ENCODE measurements at regions not wholly inside any gene's neighbourhood (a gene's known extent, or its start where the extent isn't known, plus 50 kb on each side); places are given as distances from the start of the nearest gene placed in this dataset.

GRCh38 chr3:177569875-177570657 is 372.8 kb upstream of the TBL1XR1 start:
- Histone ChIP-seq H3K4me2 (ENCODE audit: low read length) (no peak overlapping the region), H3K9me2 (ENCODE audit: insufficient read depth, low read length) (no peaks in the 10 kb centered on the region), H3F3A (ENCODE audit: insufficient read depth, low read length, poor library complexity, severe bottlenecking) (no peaks in the 10 kb centered on the region), H3K79me2 (replicated peaks; ENCODE audit: insufficient read depth, low read length) (no peaks in the 10 kb centered on the region), H3K4me3 (ENCODE audit: low read length) (no peak overlapping the region), H2AFZ (ENCODE audit: low read depth, low read length) (no peak overlapping the region), H3K27ac (ENCODE audit: low read length) (no peak overlapping the region), H4K20me1 (ENCODE audit: insufficient read depth) (no peaks in the 10 kb centered on the region), H3K9me3 (ENCODE audit: low read length) (no peaks in the 10 kb centered on the region), H3K9ac (ENCODE audit: low read length) (no peak overlapping the region), H3K36me3 (ENCODE audit: insufficient read depth, low read length) (no peaks in the 10 kb centered on the region), H3K27me3 (ENCODE audit: insufficient read depth, low read depth, low read length) (no peaks in the 10 kb centered on the region)
- TF ChIP-seq TAF1 (IDR thresholded peaks at IDR 0.05; ENCODE audit: low read depth): no peak
- no peak for TF ChIP-seq RAD21 (conservative IDR thresholded peaks at IDR 0.05)
- TF ChIP-seq REST (IDR thresholded peaks at IDR 0.05; ENCODE audit: borderline replicate concordance): no peak
- TF ChIP-seq MXI1 (conservative IDR thresholded peaks at IDR 0.05; ENCODE audit: poor library complexity, severe bottlenecking): no peak
- TF ChIP-seq CTCF (IDR thresholded peaks at IDR 0.05; ENCODE audit: poor library complexity, severe bottlenecking): no peak
- no peak for TF ChIP-seq EP300 (conservative IDR thresholded peaks at IDR 0.05; ENCODE audit: poor library complexity, severe bottlenecking)

- TF ChIP-seq CTCF (IDR thresholded peaks at IDR 0.05; ENCODE audit: poor library complexity, severe bottlenecking) (no peak), EP300 (conservative IDR thresholded peaks at IDR 0.05; ENCODE audit: poor library complexity, severe bottlenecking) (no peak), POLR2AphosphoS5 (IDR thresholded peaks at IDR 0.05) (no peak), REST (IDR thresholded peaks at IDR 0.05; ENCODE audit: borderline replicate concordance) (no peak), TAF1 (IDR thresholded peaks at IDR 0.05; ENCODE audit: low read depth) (no peak)
- no peak overlapping the region for H2AFZ ChIP-seq (ENCODE audit: low read depth, low read length)
- no peaks in the 10 kb centered on the region for H3K9me2 ChIP-seq (ENCODE audit: insufficient read depth, low read length)
- no peaks in the 10 kb centered on the region for H3F3A ChIP-seq (ENCODE audit: insufficient read depth, low read length, poor library complexity, severe bottlenecking)
- H3K36me3 ChIP-seq (ENCODE audit: insufficient read depth, low read length): no peaks in the 10 kb centered on the region
- no peak overlapping the region for H3K4me3 ChIP-seq (ENCODE audit: low read length)
- no peaks in the 10 kb centered on the region for H4K20me1 ChIP-seq (ENCODE audit: insufficient read depth)
- no peak overlapping the region for H3K9ac ChIP-seq (ENCODE audit: low read length)
- no peaks in the 10 kb centered on the region for H3K79me2 ChIP-seq (replicated peaks; ENCODE audit: insufficient read depth, low read length)
- no peak overlapping the region for H3K4me2 ChIP-seq (ENCODE audit: low read length)
- no peak overlapping the region for H3K27ac ChIP-seq (ENCODE audit: low read length)
- no peaks in the 10 kb centered on the region for H3K27me3 ChIP-seq (ENCODE audit: insufficient read depth, low read depth, low read length)
- H3K9me3 ChIP-seq (ENCODE audit: low read length): no peaks in the 10 kb centered on the region
Observed at GRCh38 chr3:177571271-177571943, 374.1 kb upstream of the TBL1XR1 start.

All from neural cell (in vitro differentiated cells).